GM19397 (cell line): ENCODE measurements at regions not wholly inside any gene's neighbourhood (a gene's known extent, or its start where the extent isn't known, plus 50 kb on each side); places are given as distances from the start of the nearest gene placed in this dataset.
"Not testable (repeated sequence)": the region's sequence is repeated elsewhere in the genome, so short reads cannot be mapped to it uniquely, and the experiment has no call there.

Experiments used
- ATAC-seq: cut with Tn5 transposase; IDR thresholded peaks from one replicate; pipeline ENCODE4 v1.9.1; 2021; ENCODE audit warnings: mild to moderate bottlenecking, moderate library complexity; ENCODE audit not compliant: unreplicated experiment

DNA sequence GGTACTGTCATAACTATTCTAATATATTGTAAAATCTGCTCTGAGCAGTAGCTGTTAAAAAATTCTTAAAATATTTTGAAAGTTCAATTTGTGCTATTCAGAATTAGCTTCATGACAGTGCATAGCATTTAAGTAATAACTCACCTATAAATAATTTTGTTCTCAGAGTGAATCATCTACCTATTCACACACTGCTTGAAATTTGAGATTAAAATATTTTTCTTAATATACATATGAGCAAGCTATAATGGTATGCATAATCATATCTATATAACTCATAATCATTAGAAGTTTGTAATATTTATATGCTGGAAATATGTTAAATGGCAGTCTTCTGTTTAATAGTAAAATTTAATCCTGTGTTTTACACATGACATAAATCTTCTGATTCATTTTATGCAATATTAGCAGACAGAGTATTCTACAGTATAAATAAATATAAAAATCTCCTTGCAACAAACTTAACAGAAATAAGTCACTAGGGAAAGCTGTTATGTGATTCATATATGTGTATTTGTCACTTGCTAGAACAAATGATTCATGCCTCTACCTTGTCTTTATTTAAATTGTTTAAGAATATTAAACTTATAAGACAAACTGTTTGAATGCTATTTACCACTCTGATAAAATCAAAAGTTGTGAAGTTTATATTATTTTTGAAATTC lies 710.8 kb downstream of the PLOD2 start:
- no peak for ATAC-seq

DNA sequence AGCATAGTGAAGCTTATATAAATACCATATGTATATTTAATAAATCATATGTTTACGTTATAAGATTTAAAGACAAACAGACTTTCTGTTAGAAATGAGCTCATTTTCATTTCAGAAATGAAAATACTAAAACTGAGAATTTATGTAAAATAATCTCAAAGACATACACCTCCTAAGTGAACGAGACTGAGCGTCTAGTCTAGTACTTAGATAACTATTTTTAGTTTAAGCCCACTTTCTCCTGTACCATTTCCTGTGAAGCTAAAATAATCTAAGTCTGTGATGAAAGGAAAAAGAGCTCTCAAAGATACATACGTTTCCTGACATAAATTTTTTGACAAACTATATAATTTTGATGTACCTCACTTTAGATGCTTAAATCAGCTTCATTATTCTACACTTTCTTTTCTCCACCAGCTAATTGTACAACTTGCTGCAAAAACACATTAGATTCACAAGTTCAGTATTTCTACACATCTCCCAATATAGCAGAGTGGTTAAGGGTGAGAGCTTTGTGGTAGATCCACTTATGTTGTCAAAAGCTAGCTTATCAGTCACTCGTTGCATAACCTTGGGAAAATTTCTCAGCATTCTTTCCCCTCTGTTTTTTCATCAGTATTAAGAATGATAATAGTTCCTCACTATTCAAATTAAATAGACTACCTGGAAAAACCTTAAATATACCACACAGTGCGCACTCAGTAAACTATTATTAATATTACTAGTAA lies 703.0 kb downstream of the PLOD2 start:
- no peak for ATAC-seq

DNA sequence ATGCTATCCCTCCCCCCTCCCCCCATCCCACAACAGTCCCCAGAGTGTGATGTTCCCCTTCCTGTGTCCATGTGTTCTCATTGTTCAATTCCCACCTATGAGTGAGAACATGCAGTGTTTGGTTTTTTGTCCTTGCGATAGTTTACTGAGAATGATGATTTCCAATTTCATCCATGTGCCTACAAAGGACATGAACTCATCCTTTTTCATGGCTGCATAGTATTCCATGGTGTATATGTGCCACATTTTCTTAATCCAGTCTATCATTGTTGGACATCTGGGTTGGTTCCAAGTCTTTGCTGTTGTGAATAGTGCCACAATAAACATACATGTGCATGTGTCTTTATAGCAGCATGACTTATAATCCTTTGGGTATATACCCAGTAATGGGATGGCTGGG lies 701.3 kb downstream of the PLOD2 start:
- ATAC-seq = not testable (repeated sequence)

DNA sequence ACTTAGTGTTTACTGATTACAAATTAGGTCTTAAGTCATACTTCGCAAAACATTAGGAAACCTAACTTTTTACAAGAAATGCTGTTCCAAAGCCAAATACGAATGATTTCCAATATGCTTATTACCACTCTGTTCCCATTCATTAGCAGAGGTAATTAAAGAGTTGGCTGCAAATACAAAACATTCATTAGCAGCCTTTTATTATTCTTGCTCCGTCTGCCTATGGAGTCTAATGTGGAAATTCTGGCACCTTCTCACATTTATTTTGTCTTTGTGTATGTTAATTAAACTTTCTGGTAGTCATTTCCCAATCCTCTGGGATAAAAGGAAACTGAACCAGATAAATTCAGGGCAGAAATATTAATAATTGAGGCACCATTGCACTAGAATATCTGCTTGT lies 689.0 kb downstream of the PLOD2 start:
- ATAC-seq = no peak

DNA sequence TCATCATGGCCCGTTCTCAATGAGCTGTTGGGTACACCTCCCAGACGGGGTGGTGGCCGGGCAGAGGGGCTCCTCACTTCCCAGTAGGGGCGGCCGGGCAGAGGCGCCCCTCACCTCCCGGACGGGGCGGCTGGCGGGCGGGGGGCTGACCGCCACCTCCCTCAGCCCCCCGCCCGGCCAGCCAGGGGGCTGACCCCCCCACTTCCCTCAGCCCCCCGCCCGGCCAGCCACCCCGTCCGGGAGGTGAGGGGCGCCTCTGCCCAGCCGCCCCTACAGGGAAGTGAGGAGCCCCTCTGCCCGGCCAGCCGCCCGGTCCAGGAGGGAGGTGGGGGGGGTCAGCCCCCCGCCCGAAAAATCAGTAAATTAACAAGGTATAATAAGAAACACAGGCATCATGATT lies 678.2 kb downstream of the PLOD2 start:
- not testable (repeated sequence) for ATAC-seq

DNA sequence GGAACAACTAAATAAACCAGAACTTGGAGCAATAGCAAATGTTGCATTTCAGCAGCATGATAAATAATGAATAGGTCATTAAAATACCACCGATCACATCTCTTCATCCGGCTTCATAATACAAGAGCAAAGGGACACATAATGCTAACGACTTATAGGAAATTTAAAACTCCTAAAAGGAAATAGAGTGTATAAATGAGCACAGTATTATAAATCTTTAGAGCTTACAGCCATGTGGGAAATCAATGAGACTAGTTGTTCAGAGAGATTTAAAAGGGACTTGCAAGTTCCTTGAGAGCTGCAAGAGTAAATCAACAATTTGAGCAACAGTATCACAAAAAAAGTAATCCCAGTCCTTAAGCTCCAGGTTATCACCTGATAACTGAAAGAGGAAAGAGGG lies 677.0 kb downstream of the PLOD2 start:
- ATAC-seq = no peak

DNA sequence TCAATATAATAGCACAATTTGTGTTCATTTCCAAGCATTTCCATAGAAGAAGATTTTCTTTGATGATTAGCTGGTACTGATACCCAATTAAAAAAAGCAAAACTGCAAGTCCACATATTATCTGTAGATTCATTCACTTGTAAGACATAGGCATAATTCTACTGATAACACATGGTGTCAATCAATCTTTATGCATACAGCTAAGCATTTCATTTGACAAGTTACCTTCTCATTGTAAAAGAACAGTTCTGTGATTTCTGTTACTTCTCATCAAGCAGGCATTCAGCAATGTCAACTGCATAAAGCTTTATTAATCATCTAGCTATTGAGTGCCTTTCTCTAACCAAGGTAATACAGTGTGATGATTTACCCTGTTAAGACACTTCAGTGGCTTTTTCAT lies 672.0 kb downstream of the PLOD2 start:
- ATAC-seq = no peak

DNA sequence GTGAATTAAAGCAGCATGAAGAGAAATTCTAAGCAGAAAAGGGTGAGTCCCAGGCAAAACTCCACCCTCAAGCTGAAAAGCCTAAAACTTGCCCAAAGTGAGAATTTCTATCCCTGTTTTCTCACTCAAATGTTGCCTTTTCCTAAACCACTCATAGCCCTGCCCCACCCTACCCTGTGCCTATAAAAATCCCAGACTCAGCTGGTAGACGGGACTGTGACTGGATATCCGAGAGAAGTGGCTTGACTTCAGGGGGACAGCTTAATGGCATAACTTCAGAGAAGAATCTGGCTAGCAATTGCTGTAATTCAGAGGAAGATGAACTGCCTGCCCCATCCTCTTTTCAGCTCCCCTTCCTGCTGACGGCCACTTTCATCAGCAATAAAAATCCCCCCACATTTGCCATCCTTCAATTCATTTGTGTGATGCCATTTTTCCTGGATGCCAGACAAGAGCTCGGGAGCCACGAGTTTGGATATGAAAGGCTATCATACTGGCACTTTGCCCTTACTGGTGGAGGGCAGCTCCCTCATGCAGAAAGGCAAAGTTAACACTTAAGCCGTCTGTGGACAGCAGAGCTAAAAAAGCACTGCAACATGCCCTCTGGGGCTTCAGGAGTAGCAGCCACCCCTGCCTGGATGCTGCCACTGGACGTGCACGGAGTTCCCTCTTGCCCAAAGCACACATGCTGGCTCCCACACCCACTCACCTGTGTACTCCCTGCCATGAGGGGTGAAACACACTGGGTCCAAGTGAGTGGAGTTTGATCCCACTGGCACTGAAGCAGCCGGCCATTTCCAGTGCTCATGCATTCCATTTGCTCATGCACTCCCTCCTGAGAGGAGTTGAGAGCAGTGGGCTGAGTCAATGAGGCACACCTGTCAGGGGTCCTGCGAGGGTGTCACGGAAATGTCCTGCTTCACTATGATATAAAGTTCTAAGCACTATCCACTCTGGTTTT lies 670.6 kb downstream of the PLOD2 start:
- ATAC-seq = no peak

DNA sequence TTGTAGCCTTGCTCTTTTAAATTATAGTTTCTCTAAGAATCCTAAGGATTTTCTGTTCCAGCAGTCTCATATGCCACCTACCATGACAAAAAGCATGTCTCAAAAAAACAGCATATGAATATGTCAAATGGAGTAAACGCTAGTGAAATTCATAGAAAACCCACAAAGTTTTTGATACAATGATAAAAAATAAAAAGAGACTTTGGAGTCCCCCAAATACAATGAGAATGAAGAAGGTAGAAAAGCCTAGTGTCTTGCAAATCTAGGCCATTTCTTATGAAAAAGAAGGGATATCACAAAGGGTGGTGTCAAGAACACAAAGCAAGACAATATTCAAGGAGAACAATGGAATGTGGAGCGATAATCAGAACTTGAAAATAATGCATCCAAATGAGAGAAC lies 668.5 kb downstream of the PLOD2 start:
- ATAC-seq = no peak

DNA sequence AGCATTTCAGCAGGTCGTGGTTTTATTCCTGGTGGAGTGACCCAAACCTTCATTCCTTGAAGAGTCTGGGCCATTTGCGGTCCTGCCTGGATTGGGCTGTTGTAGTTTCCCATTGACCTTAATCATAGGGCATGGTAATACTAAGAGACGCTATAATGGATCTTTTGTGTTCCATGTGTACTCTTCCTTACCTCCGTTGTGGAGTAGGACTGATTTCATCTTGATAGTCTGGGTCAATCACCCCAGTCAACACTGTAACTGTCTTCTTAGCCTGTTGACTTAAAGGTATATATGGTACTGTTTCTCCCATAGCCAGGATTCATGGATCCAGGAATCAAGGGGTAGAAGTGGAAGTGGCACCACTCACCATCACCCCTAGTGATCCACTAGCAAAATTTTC lies 643.6 kb downstream of the PLOD2 start:
- ATAC-seq = not testable (repeated sequence)

DNA sequence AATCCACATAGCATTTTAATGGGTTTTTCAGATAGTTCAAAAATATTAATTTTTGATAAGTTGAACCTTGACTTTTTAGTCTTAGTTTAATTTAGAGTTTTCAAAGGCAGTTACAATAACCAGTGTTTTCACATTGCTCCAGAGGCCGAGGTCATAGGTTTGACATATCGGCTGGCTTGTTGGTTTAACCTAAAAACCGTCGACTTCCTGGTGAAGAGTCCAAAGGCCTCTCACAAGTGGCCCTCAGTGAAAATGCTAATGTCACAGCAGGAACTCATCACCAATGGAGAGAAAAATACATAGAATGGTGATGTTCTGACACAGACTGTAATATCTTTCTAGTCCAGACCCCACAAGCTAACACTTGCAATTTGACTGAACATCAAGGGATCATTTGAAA lies 642.3 kb downstream of the PLOD2 start:
- no peak for ATAC-seq

DNA sequence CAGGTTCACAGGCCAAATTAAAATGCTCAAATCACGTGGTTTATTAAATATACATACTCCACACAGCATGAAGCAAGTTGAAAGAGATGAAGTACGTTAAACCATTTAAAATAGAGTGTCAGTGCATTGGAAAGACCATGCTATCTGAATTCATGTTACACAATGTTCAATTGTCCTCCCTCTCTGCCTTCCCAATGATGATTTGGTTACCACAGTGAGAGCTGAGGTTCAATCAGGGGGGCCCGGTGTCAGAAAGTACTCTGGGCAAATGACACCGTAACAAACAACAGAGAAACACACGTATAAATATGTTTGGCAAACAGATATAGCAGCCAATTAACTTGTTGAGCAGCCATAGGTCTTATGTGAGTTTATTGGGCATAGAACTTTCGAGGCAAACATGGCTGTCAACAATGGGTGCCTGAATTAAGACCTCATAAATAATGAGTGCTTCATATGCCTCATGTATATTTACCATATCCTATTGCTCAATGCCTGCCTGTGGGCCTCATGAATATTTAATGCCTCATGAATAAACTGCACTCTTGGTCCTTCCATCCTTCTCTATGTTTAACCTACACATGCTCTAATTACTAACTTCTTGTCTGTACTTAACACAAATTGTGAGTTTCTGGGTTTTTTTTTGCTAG lies 641.5 kb downstream of the PLOD2 start:
- ATAC-seq = no peak

DNA sequence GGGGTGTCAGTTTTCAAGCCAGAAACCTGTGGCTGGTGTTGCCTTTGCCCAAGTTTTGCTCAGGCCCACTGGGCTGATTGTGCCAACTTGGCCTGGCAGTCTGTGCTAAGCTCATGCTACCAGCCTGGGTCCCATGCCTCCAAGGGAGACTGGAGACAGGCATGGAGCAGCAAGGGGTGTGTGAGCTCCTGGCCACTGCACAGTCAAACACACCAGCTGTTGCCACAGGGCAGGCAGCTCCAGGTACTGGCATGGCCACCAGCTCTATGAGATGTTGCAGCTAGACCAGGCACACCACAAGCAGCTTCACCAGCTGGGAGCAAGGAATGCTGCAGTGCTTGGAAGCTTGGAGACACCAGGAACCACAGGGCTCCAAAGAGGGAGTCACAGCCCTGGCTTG lies 638.8 kb downstream of the PLOD2 start:
- ATAC-seq = no peak

DNA sequence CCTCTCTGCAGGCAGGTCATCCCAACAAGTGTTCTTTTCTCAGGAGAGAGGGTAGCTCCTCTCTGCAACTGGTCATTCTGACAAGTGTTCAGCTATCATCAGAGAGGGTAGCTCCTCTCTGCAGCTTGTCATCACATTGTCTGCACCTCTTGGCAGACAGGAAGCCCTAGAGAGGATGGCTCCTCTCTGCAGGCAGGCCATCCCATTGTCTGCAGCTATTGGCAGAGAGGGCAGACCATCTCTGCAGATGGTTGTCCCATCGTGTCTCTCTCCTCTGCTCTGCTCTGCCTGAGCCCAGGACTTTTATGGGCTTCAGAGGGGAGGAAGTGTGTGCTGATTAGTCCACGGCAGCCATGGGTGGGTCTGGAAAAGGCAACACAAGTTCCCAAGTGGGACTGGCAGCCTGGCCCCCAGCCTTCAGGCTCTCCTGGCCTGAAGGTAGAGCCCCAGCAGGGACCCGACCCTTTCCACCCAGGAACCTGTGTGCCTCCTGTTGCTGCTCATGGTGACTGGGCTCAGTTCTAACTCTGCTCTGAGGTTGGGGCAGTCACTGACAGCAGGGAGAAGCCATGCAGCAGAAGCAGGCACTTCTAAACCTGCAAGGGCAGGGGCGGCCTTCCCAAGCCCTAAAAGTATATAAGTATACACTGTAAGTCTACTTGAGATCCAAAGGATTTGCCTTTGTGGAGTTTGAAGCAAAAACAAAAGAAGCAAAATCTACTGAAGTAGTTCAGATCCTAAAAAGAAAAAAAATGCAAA lies 637.9 kb downstream of the PLOD2 start:
- no peak for ATAC-seq

DNA sequence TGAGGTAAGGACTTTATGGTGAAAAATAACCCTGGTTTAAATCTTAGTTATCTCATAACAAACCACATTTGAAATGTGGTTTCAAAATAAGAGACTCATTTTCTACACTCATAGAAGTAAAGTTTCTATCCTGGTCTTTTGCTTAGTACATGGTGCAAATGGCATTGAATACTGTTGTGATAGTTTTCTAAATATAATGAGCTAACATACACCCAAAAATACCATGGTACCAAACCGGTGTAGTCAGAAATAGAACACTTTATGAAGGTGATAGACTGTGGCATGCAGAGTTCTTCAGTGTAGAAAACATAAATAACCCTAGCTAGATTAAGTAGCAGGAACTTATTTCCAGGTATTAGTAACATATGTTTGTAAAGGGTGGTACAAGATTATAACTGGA lies 629.4 kb downstream of the PLOD2 start:
- no peak for ATAC-seq

DNA sequence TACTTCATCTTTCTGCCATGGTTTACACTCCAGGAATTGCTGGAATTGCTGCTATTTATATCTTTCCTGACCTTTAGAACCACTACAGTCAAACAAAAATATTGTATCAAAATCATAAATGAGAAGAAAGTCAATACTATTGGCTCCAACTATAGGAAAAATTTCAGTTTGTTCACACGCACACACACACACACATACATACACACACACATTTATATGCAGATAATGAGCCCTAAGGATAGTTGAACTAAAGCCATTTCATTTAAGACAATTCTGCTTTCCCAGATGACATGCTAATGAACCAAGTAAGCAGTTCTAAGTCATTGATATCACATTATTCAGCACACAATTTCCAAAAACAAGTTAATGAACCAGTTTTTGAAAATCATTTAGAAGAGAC lies 627.3 kb downstream of the PLOD2 start:
- ATAC-seq = no peak

DNA sequence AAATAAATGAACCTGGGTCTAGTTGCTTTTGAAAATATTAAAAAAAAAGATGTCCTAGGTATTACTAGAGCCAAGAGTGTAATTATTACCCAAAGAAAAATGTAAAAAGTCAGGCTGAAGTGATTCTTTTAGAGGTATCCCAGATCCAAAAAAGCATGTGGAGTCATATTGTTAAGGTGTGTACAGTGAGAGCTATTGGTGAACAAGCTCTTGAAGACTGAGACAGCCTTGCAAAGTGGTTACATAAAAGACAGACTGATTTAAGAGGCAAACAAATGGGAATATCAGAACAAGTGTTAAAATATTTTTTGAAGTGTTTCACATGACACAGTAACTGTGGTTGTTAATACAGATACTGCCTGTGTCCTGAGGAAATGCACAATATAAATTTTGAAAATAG lies 624.5 kb downstream of the PLOD2 start:
- ATAC-seq = no peak

DNA sequence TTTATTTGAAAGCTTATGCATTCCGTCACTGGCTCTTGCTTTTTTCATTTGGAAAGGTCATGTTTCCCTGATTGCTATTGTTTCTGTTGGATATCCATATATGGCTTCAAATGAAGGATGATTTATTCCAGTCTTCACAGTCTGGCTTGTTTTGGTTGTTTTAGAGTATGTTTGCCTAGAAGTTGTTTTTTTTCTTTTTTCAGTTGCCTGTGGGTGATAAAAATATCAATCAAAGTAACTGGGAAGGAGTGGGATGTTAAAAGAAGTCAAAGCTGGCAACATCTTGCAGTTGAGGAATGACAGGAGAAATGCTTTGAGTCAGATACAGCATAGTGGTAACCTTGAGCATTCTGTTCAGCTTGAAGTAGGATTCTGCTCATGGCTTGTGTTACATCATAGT lies 610.5 kb downstream of the PLOD2 start:
- no peak for ATAC-seq

DNA sequence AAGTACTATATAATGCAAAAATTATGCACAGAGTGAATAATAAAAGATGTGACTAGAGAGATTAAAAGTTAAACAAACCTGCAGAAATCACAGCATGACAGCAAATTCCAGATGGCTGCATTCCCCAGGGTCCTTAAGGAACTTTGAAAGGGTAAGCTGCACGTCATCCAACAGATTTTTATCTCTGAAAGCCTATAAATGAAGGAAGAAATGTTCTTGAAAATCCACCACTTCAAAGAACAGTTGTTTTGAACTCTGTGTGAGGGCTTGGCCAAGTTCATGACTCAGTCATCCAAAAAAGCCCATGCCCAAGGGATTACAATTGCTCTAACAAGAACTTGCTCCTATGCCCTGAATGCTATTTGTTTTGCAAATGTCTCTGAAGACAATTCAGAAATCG lies 603.6 kb downstream of the PLOD2 start:
- no peak for ATAC-seq

DNA sequence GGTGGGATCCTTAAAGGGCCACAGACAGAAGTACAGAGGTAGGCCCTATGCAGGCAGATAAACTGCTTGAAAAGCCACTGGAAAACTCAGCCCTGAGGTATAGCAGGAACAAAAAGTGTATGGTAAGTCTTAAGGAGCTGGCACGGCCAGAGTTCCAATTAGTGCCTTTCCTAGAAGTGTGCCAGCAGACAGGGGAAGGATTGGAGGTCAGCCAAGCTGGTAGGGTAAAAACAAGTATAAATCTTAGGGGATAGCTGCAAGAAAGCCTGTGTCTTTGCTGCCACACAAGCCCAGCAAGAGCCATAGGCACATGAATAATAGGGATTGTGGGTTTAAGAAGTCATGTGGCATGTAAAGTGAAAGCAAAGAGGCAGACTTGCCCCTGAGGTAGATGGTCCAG lies 582.5 kb downstream of the PLOD2 start:
- no peak for ATAC-seq
